Inflammatory macrophage treated with lipopolysaccharide for 1 hour (primary cell): ENCODE measurements at regions not wholly inside any gene's neighbourhood (a gene's known extent, or its start where the extent isn't known, plus 50 kb on each side); places are given as distances from the start of the nearest gene placed in this dataset.
"Not testable (repeated sequence)": the region's sequence is repeated elsewhere in the genome, so short reads cannot be mapped to it uniquely, and the experiment has no call there.

Source experiments
- DNase-seq, 2 donors: peaks; one replicate each; pipeline ENCODE4 v3.0.0-alpha.2; 2020 to 2022

DNA sequence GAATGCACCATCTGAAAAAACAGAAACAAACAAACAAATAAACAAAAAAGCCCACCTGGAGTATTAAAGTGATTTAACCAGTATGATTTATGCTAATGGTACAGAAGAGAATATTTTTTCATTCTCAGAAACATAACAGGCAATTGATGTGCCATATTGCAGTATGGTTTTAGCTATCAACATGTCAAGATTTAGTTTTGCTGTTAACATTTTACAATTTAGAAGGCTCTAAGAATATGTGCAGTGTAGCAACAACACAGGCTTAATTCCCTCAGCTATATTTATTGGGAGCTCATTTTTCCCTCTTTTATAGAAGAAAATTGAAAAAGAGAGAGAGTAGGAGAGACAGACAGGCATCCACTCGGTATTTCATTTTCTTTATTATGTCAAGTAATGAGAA lies 1022.7 kb upstream of the CITED2 start:
- DNase-seq, result no peak

DNA sequence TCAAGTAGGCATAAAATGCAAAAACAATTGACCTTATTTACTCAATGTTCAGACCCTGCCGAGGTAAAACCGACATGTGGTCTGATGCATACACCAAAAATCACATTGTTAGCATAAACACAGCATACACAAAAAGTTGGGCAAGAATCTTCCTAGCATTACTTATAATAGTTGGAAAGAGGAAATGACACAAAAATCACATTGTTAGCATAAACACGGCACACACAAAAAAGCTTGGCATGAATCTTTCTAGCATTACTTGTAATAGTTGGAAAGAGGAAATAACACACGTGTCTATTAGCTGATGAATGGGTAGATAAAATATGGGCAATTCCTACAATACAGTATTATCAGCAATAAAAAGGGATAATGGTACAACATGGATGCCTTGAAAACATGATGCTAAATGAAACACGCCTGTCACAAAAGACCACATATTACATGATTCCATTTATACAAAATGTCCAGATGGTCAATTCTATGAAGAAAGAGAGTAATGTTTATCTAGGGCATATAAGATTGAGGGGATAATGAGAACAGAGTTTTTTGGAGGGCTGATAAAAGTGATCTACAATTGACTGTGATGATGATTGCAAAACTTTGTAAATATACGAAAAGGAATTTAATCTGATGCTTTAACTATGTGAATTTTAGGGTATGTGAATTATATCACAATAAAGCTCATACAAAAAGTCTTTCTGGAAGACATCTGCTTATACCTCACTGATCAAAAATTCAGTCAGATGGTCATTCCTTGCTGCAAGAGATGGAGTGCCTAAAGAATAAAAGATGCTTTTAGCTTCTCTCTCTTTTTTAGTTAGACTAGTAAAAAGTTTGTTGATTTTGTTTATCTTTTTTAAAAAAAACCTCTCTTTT lies 1019.5 kb upstream of the CITED2 start:
- peak; percentile 42 to 52 for DNase-seq

DNA sequence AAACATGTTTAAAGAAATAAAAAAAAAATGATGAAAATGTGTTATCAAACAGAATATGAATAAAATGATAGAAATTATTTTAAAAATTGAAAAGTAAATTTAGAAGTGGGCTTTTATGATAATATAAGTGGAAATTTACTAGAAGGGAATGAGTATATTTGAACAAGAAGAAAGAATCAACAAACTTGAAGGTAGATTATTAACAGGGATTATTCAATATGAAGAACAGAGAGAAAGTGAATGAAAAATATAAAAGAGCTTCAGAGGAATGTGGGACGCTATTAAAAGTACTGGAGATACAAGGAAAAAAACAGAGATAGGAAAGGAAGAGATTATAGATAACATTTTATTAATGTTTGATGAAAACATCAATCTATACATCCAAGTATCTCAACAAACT lies 1014.4 kb upstream of the CITED2 start:
- no peak for DNase-seq

- no peak for DNase-seq
Observed at GRCh38 chr6:140388192-140388802, 1013.8 kb upstream of the CITED2 start.

DNA sequence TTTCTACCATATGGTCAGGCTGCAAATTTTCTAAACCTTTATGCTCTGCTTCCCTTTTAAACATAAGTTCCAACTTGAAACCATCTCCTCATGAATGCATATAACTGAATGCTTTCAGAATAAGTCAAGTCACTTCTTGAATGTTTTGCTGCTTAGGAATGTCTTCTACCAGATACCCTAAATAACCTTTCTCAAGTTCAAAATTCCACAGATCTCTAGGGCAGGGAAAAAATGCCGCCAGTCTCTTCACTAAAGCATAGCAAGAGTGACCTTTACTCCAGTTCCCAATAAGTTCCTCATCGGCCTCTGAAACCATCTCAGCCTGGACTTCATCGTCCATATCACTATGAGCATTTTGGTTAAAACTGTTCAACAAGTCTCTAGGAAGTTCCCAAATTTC lies 1011.2 kb upstream of the CITED2 start:
- no peak for DNase-seq

- peak; percentile 41 to 48 for DNase-seq
Observed at GRCh38 chr6:140382355-140382754, 1007.9 kb upstream of the CITED2 start.

DNA sequence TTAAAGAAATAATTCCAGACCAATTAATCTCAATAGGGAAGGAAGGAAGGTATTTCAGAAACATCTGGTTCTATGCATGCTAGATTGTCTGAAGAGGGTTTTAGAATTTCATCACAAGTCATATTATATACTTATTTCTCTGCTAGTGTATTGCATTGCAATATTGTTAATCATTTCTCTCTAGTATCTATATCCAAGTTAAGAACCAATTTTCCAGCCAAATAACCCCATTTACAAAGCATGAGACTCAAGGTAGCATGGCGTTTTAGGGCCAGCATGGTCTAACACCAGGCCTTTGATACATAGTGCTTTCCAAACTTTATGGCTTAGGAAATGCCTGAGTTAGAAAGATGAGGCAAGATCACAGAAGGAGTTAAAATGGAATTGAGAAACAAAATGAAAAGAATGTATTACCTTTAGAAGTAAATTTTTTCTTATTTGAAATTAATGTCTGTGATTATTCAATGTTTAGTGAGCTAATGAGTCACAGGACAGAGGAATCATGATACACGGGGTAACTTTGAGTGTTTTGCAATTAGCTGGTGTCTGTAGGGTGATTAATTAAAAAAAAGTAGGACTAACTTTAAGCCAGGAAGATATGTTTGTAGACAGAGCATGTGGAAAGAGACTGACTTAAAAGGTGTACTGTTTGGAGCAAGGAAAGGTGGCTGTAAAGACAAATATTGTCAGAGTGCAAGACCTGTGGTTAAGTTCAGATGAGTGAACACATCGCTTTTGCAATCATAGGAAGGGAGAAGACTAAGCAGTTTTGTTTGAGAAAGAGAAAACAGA lies 1006.2 kb upstream of the CITED2 start:
- DNase-seq, result peak in 1 of 2 donors; percentile 7

DNA sequence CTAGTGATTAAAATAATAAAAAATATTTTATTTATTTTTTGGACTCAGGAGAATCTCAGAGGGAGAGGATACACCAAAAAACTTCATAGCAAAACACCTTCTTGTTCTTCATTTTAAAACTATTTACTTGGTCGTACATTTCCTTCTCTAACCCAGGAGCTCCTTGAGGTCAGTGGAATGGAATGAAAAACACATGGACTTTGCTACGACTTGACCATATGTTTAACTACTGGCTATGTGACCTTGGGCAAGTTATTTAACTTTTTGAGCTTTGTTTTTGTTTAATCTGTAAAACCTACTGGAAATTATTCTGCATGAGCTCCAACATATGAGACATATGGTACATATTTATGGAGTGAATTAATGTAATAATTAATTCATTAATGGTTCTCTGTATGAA lies 1005.5 kb upstream of the CITED2 start:
- DNase-seq, result no peak

GRCh38 chr6:140376209-140376608 lies 1001.8 kb upstream of the CITED2 start:
- DNase-seq, result no peak

DNA sequence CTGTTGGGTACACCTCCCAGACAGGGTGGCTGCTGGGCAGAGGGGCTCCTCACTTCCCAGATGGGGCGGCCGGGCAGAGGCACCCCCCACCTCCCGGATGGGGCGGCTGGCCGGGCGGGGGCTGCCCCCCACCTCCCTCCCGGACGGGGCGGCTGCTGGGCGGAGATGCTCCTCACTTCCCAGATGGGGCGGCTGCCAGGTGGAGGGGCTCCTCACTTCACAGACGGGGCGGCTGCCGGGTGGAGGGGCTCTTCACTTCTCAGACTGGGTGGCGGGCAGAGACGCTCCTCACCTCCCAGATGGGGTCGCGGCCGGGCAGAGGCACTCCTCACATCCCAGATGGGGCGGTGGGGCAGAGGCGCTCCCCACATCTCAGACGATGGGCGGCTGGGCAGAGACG lies 999.3 kb upstream of the CITED2 start:
- DNase-seq, result not testable (repeated sequence)

- no peak for DNase-seq
Observed at GRCh38 chr6:140372064-140372463, 997.6 kb upstream of the CITED2 start.

GRCh38 chr6:140370976-140371870 lies 996.8 kb upstream of the CITED2 start:
- DNase-seq, result no peak

DNA sequence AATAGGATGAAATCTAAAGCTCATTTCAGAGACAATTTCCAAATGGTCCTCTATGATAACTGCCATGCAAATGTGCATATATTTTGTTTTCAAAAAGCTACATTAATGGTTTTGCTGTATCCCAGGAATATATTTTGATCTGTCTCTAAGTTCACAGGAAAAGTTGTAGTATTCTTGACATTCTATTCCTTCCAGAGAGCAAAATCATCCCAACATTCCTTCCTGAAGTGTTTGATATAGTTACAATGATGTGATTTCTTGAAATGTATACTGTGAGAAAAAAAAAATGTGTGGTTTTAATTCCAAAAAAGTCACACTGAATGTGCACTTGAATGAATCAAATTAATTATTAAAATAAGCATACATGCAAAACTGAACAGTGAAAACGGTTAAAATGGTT lies 996.0 kb upstream of the CITED2 start:
- DNase-seq, result no peak

GRCh38 chr6:140366991-140367390 lies 992.5 kb upstream of the CITED2 start:
- no peak for DNase-seq

- no peak for DNase-seq
Observed at GRCh38 chr6:140364916-140365315, 990.5 kb upstream of the CITED2 start.

DNA sequence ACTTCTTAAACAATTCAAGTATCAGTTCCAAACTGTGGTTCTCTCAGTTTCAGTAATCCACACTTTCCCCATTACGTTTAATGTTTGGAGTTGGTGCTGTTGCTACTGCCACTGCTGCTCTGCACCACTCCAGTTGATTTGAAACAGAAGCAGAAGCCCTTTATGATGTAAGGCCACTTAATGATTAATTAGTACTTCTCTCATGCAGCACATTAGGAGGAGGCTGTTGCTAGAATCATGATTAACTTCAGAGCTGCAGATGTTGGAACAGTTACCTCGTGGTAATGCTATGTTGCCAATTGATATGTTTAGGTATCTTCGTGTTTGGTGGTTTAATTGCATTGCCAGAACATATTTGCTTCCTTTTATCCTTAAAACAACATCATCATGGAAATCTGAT lies 986.2 kb upstream of the CITED2 start:
- DNase-seq, result no peak

GRCh38 chr6:140355476-140355875 lies 981.0 kb upstream of the CITED2 start:
- no peak for DNase-seq

- DNase-seq, result no peak
Observed at GRCh38 chr6:140354296-140354695, 979.8 kb upstream of the CITED2 start.

GRCh38 chr6:140353536-140353935 lies 979.1 kb upstream of the CITED2 start:
- DNase-seq, result no peak

DNA sequence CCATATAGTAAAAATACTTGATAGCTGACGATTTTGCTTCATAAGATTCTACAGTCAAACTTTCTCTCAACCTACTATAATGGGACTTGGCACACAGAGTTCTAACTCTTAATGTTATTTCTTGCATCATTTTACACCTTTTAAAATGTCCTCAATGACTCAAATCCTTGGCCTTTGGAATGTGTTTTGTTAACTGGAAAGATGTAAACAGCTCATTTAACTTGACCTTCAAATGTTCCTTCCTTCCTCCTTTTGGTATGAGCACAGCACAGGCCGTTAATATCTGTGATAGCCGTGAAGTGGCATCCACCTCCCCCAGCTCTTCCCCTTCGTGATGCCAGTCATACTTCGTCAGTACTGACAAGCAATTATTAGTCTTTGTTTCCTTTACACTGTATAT lies 972.0 kb upstream of the CITED2 start:
- no peak for DNase-seq

DNA sequence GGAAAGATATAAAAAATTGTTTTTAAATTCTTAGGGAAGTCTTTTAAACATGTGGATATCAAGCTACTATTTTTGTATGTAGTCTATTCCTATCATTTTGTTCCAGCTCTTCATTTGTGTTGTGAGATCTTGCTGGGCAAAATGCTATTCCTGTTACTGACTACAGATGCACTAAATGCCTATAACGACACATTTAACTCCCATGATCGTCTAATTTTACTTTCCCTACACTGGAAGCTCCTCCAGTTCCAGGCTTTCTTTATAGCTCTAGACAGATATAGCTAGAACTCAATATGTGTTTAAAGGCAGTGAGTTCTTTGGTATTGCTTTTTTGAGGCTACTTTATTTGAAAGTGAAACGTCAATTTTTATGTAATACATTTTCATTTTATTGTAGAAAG lies 971.5 kb upstream of the CITED2 start:
- no peak for DNase-seq

DNA sequence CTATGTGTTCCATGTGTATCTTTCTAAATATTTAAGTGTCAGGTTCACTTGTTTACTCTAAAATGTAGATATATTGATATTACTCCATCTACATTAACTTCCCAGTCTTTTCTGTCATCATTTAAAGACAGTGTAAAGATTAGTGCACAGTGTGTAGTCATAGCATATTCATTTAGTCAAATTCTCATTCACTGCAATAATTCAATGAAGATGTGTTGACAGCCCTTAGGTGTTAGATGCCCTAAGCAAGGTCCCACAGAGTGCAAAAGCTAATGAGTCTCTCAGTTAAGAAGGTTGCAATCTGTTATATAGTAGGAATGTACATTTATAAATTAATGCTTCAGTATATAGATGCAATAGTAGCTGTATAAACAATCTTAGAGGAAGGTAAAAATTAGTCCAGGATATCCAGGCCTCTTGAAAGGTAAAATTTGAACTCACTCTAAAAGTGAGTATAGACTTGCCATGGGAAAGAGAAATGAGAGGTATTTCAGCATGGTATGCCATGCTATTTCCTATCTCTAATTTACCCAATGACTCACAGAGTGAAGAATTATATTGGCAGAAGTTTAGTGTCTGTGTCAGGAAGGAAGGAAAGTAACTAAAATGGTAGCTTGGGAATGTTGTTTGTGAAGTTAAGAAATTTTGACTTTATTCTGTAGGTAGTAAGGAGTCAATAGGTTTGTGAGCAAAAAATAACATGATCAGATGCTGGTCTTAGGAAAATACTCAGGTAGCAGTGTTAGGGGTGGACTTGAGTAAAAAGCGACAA lies 969.9 kb upstream of the CITED2 start:
- DNase-seq, result no peak
